GM23248 (cell line): ENCODE measurements at regions not wholly inside any gene's neighbourhood (a gene's known extent, or its start where the extent isn't known, plus 50 kb on each side); places are given as distances from the start of the nearest gene placed in this dataset.

ENCODE experiments used
- EZH2 ChIP-seq: fragments of 200-600 bp; sonication (generic); IDR thresholded peaks from 2 replicates; pipeline ENCODE4 v1.6.1; 2018; ENCODE audit warnings: antibody characterized with exemption, mild to moderate bottlenecking; ENCODE audit not compliant: insufficient read depth, poor library complexity, severe bottlenecking
- EZH2phosphoT487 ChIP-seq: fragments of 200-600 bp; sonication (generic); IDR thresholded peaks from 2 replicates; pipeline ENCODE4 v1.6.1; 2018; ENCODE audit warnings: antibody characterized with exemption, moderate library complexity, mild to moderate bottlenecking, low read depth; ENCODE audit not compliant: insufficient read depth

- TF ChIP-seq EZH2phosphoT487 (no peak), EZH2 (no peak)
These were observed 50.9 kb upstream of the PAPSS2 start for GRCh38 chr10:87608756-87609155.
